SK-N-SH (cell line): ENCODE measurements at regions not wholly inside any gene's neighbourhood (a gene's known extent, or its start where the extent isn't known, plus 50 kb on each side); places are given as distances from the start of the nearest gene placed in this dataset.

Experiments used
- CTCF ChIA-PET: fragments of 300-600, 350-600 bp; formaldehyde crosslinking; extraction: SDS; loops from one replicate; lab custom pipeline; 2021; lab: Yijun Ruan, JAX
- POLR2A ChIA-PET: fragments of 350-600 bp; sonication (Branson Sonifier 250); formaldehyde crosslinking; extraction: SDS; loops from one replicate; lab custom pipeline; 2020; ENCODE audit warnings: antibody characterized with exemption, inconsistent platforms; lab: Yijun Ruan, JAX
- DNase-seq: peaks from one replicate; pipeline ENCODE4 v3.0.0; 2012
- H2AFZ ChIP-seq: fragments of 200-600 bp; sonication (generic); 2 replicates; pipeline ENCODE4 v1.8.1; 2016; ENCODE audit warnings: antibody characterized with exemption, mild to moderate bottlenecking, low read depth
- H3F3A ChIP-seq: fragments of 200-600 bp; sonication (generic); replicated peaks from 2 replicates; pipeline ENCODE3; 2016; ENCODE audit warnings: antibody characterized with exemption, mild to moderate bottlenecking; ENCODE audit not compliant: insufficient read depth
- H3K27ac ChIP-seq, 2 experiments: fragments of 200-500 bp in 1 of 2; fragments of 200-600 bp in 1 of 2; sonication (Bioruptor generic) in 1 of 2; sonication (generic), shearing (Covaris generic) in 1 of 2; 2 replicates each; pipeline versions ENCODE4 v1.5.1 to v1.6.1; 2014 to 2016; ENCODE audit warnings: low read depth in 2 of 2, inconsistent platforms in 1 of 2, low read length in 1 of 2, mild to moderate bottlenecking in 1 of 2, mixed read lengths in 1 of 2
- H3K27me3 ChIP-seq: fragments of 200-600 bp; sonication (generic), shearing (Covaris generic); 2 replicates; pipeline ENCODE4 v1.6.1; 2016; ENCODE audit warnings: mixed run types; ENCODE audit not compliant: insufficient read depth
- H3K36me3 ChIP-seq, 2 experiments: fragments of 200-500 bp in 1 of 2; fragments of 200-600 bp in 1 of 2; sonication (Bioruptor generic) in 1 of 2; sonication (generic) in 1 of 2; replicated peaks in 1 of 2; 2 replicates each; pipeline versions ENCODE3 to v1.5.1; 2014 to 2016; ENCODE audit warnings: low read length in 1 of 2, mild to moderate bottlenecking in 1 of 2; ENCODE audit not compliant: insufficient read depth in 2 of 2, control insufficient read depth in 1 of 2
- H3K4me1 ChIP-seq, 2 experiments: fragments of 200-500 bp in 1 of 2; fragments of 200-600 bp in 1 of 2; sonication (Bioruptor generic) in 1 of 2; sonication (generic), shearing (Covaris generic) in 1 of 2; 2 replicates each; pipeline versions ENCODE4 v1.5.1 to v1.6.1; 2014 to 2016; ENCODE audit warnings: low read depth in 1 of 2, low read length in 1 of 2, mixed run types in 1 of 2; ENCODE audit not compliant: insufficient read depth in 2 of 2, control insufficient read depth in 1 of 2
- H3K4me2 ChIP-seq: fragments of 200-600 bp; sonication (generic), shearing (Covaris generic); 2 replicates; pipeline ENCODE4 v1.6.1; 2017; ENCODE audit warnings: mixed run types
- H3K4me3 ChIP-seq, 2 experiments: fragments of 200-500 bp in 1 of 2; fragments of 200-600 bp in 1 of 2; sonication (Bioruptor generic) in 1 of 2; sonication (generic), shearing (Covaris generic) in 1 of 2; 2 replicates each; pipeline versions ENCODE4 v1.5.1 to v1.8.1; 2014 to 2016; ENCODE audit warnings: low read depth in 2 of 2, inconsistent platforms in 1 of 2, low read length in 1 of 2, mild to moderate bottlenecking in 1 of 2, mixed read lengths in 1 of 2, moderate library complexity in 1 of 2
- H3K79me2 ChIP-seq: fragments of 200-600 bp; sonication (generic); 2 replicates; pipeline ENCODE4 v1.8.1; 2017; ENCODE audit warnings: mild to moderate bottlenecking; ENCODE audit not compliant: insufficient read depth
- H3K9ac ChIP-seq: fragments of 200-600 bp; sonication (generic); 2 replicates; pipeline ENCODE4 v1.6.1; 2017; ENCODE audit warnings: mixed run types
- H3K9me2 ChIP-seq: fragments of 200-600 bp; sonication (generic); 2 replicates; pipeline ENCODE4 v1.6.1; 2017; ENCODE audit warnings: mixed run types
- H3K9me3 ChIP-seq: fragments of 200-600 bp; sonication (generic); 2 replicates; pipeline ENCODE4 v1.6.1; 2017; ENCODE audit warnings: mixed run types, mild to moderate bottlenecking, moderate library complexity
- H4K20me1 ChIP-seq: fragments of 200-600 bp; sonication (generic); 2 replicates; pipeline ENCODE4 v1.6.1; 2017; ENCODE audit warnings: mild to moderate bottlenecking, mixed run types; ENCODE audit not compliant: insufficient read depth
- ELF1 ChIP-seq: IDR thresholded peaks from 2 replicates; pipeline ENCODE4 v1.4.0; 2012
- EP300 ChIP-seq, 2 experiments: IDR thresholded peaks; 2 replicates each; pipeline versions ENCODE4 v1.4.0 to v1.6.1; 2012; ENCODE audit warnings: borderline replicate concordance in 1 of 2, low read depth in 1 of 2, low read length in 1 of 2
- FOSL2 ChIP-seq: IDR thresholded peaks from 2 replicates; pipeline ENCODE4 v1.4.0; 2012; ENCODE audit warnings: low read depth, mild to moderate bottlenecking, moderate library complexity, borderline replicate concordance
- GABPA ChIP-seq: IDR thresholded peaks from 2 replicates; pipeline ENCODE4 v1.4.0; 2012; ENCODE audit warnings: low read depth, mild to moderate bottlenecking
- IRF3 ChIP-seq: fragments of 150-350 bp; IDR thresholded peaks from 2 replicates; pipeline ENCODE4 v1.6.1; 2016; ENCODE audit warnings: mild to moderate bottlenecking, low read depth, low read length
- MXI1 ChIP-seq: IDR thresholded peaks from 2 replicates; pipeline ENCODE4 v1.6.1; 2012; ENCODE audit warnings: mild to moderate bottlenecking, low read depth, low read length, improper control_type of control experiment
- NFIC ChIP-seq: IDR thresholded peaks from 2 replicates; pipeline ENCODE4 v1.4.0; 2012; ENCODE audit warnings: borderline replicate concordance
- POLR2AphosphoS5 ChIP-seq: IDR thresholded peaks from 2 replicates; pipeline ENCODE4 v1.6.1; 2012; ENCODE audit warnings: low read depth, low read length
- RAD21 ChIP-seq: IDR thresholded peaks from 2 replicates; pipeline ENCODE4 v1.6.1; 2012; ENCODE audit warnings: mild to moderate bottlenecking, low read length
- REST ChIP-seq: IDR thresholded peaks from 2 replicates; pipeline ENCODE4 v1.6.1; 2012; ENCODE audit warnings: mild to moderate bottlenecking, low read depth, low read length, moderate library complexity
- RFX5 ChIP-seq: IDR thresholded peaks from 2 replicates; pipeline ENCODE4 v1.6.1; 2012; ENCODE audit warnings: mild to moderate bottlenecking, improper control_type of control experiment, low read length
- TCF12 ChIP-seq: IDR thresholded peaks from 2 replicates; pipeline ENCODE4 v1.4.0; 2012
- WGBS: methylation state at CpG from one replicate; pipeline ENCODE4 v1.1.6; 2017; ENCODE audit warnings: low lambda C conversion rate; 5-methylcytosine and 5-hydroxymethylcytosine counted together
- TF ChIP-seq, protein P1 (sequence below): fragments of 200-600 bp; sonication (generic); IDR thresholded peaks from 2 replicates; pipeline ENCODE4 v1.6.1; 2017; ENCODE audit warnings: antibody characterized with exemption, mild to moderate bottlenecking, moderate library complexity
- TF ChIP-seq, protein P2 (sequence below): IDR thresholded peaks from 2 replicates; pipeline ENCODE4; 2012
- TF ChIP-seq, protein P3 (sequence below): IDR thresholded peaks from 2 replicates; pipeline ENCODE4 v1.4.0; 2012; ENCODE audit warnings: low read depth, borderline replicate concordance
- TF ChIP-seq, protein P4 (sequence below): fragments of 150-350 bp; IDR thresholded peaks from 2 replicates; pipeline ENCODE4 v1.6.1; 2017; ENCODE audit warnings: antibody characterized with exemption, low read length, low read depth, borderline replicate concordance

- no peak for TF ChIP-seq REST
- TF ChIP-seq, protein P1, sequence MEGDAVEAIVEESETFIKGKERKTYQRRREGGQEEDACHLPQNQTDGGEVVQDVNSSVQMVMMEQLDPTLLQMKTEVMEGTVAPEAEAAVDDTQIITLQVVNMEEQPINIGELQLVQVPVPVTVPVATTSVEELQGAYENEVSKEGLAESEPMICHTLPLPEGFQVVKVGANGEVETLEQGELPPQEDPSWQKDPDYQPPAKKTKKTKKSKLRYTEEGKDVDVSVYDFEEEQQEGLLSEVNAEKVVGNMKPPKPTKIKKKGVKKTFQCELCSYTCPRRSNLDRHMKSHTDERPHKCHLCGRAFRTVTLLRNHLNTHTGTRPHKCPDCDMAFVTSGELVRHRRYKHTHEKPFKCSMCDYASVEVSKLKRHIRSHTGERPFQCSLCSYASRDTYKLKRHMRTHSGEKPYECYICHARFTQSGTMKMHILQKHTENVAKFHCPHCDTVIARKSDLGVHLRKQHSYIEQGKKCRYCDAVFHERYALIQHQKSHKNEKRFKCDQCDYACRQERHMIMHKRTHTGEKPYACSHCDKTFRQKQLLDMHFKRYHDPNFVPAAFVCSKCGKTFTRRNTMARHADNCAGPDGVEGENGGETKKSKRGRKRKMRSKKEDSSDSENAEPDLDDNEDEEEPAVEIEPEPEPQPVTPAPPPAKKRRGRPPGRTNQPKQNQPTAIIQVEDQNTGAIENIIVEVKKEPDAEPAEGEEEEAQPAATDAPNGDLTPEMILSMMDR = no peak
- no peak for TF ChIP-seq POLR2AphosphoS5
Measured at GRCh38 chr18:41504316-41504715, 450.7 kb upstream of the PIK3C3 start (continued).

DNA sequence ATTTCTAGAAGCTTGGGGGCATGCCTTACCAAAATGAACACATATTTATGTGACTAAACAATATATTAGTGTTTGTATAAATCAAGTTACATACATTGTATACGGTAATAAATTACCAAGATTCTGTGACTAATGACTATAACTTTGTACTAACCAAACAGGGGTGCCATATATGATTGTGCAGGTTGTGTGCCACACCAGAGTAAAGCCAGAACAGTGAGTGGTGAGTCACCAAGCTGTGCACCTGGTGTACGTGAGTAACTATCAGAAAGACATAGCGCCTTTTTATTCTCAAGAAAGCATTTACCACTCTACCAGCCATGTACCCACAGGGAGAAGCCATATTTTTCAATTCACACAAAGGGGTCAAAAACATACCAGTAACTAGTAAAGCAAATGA, 453.2 kb upstream of the PIK3C3 start:
- no peak overlapping the region for H2AFZ ChIP-seq
- ChIA-PET POLR2A (no interaction called here), CTCF (interaction anchor here (0.6 to 1.1 kb wide), 3 partner anchors 20 to 968 kb away, joined by 3 read pairs; no protein-coding TSS in a partner anchor)
- H3K79me2 ChIP-seq = no peaks in the 10 kb centered on the region
- H3K36me3 ChIP-seq = no peaks in the 10 kb centered on the region
- no peak overlapping the region for H3K4me2 ChIP-seq
- no peaks in the 10 kb centered on the region; a peak in 1 of 4 replicates for H3K4me1 ChIP-seq
- no peaks in the 10 kb centered on the region for H4K20me1 ChIP-seq
- no peak overlapping the region for H3K27ac ChIP-seq
- TF ChIP-seq GABPA (no peak), FOSL2 (no peak), NFIC (no peak), EP300 (IDR thresholded peaks at IDR 0.05; ENCODE audit: borderline replicate concordance in 1 of 2, low read depth in 1 of 2, low read length in 1 of 2) (no peak), TCF12 (no peak), RAD21 (no peak), IRF3 (no peak), RFX5 (no peak), MXI1 (no peak), ELF1 (no peak)
- TF ChIP-seq, protein P2, sequence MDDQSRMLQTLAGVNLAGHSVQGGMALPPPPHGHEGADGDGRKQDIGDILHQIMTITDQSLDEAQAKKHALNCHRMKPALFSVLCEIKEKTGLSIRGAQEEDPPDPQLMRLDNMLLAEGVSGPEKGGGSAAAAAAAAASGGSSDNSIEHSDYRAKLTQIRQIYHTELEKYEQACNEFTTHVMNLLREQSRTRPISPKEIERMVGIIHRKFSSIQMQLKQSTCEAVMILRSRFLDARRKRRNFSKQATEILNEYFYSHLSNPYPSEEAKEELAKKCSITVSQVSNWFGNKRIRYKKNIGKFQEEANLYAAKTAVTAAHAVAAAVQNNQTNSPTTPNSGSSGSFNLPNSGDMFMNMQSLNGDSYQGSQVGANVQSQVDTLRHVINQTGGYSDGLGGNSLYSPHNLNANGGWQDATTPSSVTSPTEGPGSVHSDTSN = no peak
- TF ChIP-seq, protein P3, sequence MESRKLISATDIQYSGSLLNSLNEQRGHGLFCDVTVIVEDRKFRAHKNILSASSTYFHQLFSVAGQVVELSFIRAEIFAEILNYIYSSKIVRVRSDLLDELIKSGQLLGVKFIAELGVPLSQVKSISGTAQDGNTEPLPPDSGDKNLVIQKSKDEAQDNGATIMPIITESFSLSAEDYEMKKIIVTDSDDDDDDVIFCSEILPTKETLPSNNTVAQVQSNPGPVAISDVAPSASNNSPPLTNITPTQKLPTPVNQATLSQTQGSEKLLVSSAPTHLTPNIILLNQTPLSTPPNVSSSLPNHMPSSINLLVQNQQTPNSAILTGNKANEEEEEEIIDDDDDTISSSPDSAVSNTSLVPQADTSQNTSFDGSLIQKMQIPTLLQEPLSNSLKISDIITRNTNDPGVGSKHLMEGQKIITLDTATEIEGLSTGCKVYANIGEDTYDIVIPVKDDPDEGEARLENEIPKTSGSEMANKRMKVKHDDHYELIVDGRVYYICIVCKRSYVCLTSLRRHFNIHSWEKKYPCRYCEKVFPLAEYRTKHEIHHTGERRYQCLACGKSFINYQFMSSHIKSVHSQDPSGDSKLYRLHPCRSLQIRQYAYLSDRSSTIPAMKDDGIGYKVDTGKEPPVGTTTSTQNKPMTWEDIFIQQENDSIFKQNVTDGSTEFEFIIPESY = no peak
- TF ChIP-seq, protein P4, sequence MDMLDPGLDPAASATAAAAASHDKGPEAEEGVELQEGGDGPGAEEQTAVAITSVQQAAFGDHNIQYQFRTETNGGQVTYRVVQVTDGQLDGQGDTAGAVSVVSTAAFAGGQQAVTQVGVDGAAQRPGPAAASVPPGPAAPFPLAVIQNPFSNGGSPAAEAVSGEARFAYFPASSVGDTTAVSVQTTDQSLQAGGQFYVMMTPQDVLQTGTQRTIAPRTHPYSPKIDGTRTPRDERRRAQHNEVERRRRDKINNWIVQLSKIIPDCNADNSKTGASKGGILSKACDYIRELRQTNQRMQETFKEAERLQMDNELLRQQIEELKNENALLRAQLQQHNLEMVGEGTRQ = no peak
- TF ChIP-seq, all 33 proteins: peak for 0
- DNase-seq = no peak
- Histone ChIP-seq H3K9me2 (no peaks in the 10 kb centered on the region), H3K9ac (no peak overlapping the region), H3K9me3 (no peaks in the 10 kb centered on the region), H3F3A (no peaks in the 10 kb centered on the region), H3K27me3 (no peaks in the 10 kb centered on the region), H3K4me3 (no peak overlapping the region)
- 57% methylated on average over 3 of the region's 3 CpGs for WGBS
